ENCODE measurements at regions not wholly inside any gene's neighbourhood (a gene's known extent, or its start where the extent isn't known, plus 50 kb on each side); places are given as distances from the start of the nearest gene placed in this dataset.

DNA sequence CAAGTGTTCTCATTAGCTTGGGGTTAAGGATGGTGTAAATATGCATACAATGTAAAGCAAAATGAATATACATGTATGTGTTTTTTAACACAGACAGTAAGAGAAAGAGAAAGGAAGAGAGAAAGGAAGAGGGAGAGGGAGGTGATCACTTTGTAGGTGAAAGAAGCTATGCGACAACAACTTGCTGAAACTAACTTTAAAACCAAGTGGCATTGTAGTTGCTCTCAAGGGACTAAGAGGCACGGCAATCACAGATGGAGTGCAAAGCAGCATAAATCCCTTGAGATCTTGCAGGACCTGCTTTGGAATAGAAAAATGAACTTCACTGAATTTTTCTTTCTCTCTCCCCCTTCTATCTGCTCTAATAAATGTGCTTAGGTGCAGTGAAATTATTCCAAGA, 1665.0 kb upstream of the TENM3 start:
- DNase-seq (ENCODE audit: low read depth): no peak

DNA sequence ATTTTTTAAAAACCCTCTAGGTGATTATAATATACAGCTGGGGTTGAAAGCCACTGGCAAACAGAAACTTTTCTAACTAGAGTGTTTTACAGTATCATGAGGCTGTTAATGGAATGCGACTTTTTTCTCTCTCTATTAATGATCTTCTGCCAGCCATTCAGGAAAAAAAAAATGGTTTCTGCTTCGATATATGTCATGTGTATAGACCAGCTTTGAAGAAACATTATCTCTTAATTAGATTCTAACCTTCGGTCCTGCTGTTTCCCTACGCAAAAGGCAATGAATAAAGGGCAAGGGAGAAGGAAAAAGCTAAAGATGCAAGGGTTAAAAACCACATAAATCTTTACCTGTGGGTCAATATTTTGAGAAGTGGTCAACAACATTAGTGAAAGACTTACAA, 1662.1 kb upstream of the TENM3 start:
- no peak for DNase-seq (ENCODE audit: low read depth)

- DNase-seq (ENCODE audit: low read depth): no peak
These were observed 1655.8 kb upstream of the TENM3 start for GRCh38 chr4:180587379-180587778.

DNA sequence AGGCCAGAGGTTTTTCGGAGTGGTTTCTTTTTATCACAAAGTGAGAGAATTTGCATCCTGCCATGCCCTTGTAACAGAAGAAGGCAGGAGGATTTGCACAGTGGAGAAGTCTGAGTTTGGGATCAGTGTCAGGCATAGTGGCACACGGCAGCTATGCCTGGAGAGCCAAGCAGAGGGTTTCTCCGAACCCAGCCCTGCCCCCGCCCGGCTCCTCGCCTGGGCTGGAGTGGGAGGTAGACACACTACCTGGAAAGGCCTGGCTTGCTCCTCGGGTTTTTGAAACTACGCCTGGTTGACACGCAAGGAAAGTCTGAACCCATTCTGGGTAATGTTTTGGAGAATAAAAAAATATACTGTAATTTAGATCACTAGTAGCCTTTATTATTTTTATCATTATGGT, 1653.6 kb upstream of the TENM3 start:
- DNase-seq (ENCODE audit: low read depth): no peak

- DNase-seq (ENCODE audit: low read depth): no peak
These were observed 1646.2 kb upstream of the TENM3 start for GRCh38 chr4:180596888-180597483.

GRCh38 chr4:180598281-180598680, 1644.9 kb upstream of the TENM3 start:
- no peak for DNase-seq (ENCODE audit: low read depth)

- no peak for DNase-seq (ENCODE audit: low read depth)
These were observed 1639.4 kb upstream of the TENM3 start for GRCh38 chr4:180603791-180604190.

DNA sequence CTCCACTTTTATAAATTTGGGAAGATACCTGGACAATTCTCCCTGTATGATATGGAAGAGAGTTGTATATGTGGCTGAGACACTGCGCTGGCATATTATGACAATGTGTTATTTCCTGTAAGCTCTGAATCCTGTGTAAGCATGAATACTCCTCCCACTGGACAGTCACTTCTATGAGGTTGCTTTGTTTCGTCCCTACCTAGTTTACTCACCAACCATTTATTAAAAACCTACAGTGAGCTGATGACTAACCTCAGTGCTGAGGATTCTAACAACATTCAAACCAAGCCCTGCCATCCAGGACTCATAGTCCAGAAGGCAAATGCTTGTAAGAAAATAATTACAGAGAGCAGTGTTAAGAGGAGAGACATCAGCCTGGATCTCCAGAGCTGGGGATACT, 1632.9 kb upstream of the TENM3 start:
- no peak for DNase-seq (ENCODE audit: low read depth)

- no peak for DNase-seq (ENCODE audit: low read depth)
These were observed 1627.5 kb upstream of the TENM3 start for GRCh38 chr4:180615746-180616145.

DNA sequence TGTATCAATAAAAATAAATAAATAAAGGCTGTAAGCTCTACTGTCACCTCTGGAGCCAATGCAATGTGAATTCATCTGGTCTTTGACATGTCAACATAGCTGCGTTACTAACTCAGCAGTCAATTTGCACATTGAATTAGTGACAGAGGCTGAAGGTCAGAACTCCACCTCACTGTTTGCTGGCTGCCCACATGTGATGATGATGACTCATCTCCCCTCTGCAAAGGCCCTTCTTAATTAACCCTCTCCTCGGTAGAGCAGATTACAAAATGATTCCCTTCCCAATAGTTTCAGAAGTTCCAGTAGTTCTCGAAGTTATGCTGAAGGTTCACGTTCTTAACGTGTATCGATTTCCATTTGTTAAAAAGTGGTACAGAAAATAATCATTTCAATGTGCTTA, 1626.0 kb upstream of the TENM3 start:
- no peak for DNase-seq (ENCODE audit: low read depth)

DNA sequence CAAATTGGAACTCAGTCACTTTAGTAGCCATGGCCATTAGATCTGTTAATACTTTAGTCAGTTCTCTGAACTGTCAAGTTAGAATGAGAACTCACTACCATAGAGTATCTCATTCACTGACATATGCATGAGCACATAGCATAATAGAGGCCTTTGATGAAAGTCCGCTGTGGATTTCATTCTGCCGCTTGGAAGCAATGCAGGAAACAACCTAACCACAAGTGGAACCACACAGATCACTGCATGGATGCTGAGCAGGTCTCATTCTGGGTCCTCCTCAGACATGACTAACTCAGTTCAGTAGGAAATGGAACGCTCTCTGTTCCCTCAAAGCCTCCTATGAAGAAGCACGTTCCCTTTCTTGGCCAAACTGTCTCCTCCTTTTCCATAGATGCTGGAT, 1624.8 kb upstream of the TENM3 start:
- no peak for DNase-seq (ENCODE audit: low read depth)

GRCh38 chr4:180619440-180619839, 1623.8 kb upstream of the TENM3 start:
- DNase-seq (ENCODE audit: low read depth): no peak

GRCh38 chr4:180622254-180622653, 1620.9 kb upstream of the TENM3 start:
- DNase-seq (ENCODE audit: low read depth): no peak

- no peak for DNase-seq (ENCODE audit: low read depth)
These were observed 1617.5 kb upstream of the TENM3 start for GRCh38 chr4:180625653-180626052.

DNA sequence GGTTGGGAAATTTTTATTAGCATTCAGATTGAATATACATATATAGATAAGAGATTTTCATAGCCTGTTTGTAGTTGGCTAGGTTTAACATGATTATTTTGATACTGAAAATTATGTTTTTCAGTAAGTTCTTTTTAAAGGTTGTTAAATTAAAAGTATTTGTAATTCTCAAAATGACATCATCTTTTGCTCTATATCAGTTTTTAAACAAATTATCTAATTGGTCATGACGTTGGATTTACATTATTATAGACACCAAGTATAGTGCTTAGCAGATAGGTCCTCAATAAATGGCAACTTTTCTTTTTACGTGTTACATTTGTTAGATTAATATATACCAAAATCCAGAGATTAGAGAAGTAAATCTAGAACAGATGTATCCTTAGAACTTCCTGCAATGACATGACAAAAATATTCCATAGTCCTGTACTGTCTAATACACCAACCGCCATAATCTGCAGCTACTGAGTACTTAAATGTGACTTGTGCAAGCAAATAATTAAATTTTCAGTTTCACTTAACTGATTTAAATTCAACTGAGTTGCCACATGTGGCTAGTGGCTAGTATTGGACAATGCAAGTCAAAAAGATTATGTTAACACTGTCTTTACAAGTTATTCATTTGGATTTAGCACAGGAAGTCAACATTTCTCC, 1613.1 kb upstream of the TENM3 start:
- no peak for DNase-seq (ENCODE audit: low read depth)

DNA sequence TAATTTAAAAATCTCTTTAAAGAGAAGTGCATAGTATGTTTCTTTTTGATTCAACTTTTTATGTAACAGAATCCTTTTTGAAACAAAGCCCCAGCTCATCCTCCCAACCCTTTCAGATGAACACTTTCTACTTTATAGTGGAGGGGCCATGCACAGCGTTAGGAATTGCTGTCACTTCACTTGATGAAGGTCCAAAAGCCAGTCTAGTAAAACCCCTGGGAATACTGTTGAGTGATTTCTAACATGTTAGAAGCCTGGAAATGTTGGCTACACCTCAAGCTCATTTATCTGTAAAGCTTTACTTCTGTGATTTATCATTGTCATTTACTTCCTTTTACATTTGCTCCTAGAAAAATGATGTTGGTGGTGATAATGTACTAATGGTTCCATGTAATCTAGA, 1608.9 kb upstream of the TENM3 start:
- no peak for DNase-seq (ENCODE audit: low read depth)

DNA sequence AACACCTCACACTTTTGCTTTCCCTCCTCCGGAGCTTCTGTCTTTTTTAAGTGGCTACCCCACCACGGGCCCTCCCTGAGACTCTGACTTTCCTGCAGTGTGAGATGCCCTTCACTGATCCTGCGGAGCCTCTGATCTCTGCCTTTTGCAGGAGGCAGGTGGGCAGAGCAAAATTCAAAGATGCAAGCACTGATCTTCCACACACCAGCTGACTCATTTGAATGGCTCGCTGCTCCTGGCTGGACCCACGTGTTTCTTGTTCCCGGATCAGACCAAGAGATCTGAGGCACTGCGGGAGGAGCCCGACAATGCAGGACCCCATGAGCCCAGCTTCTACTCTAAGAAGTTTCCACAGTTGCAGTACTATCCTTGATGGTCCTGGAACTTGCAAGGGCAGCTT, 1607.9 kb upstream of the TENM3 start:
- DNase-seq (ENCODE audit: low read depth): no peak

GRCh38 chr4:180636696-180637404, 1606.4 kb upstream of the TENM3 start:
- DNase-seq (ENCODE audit: low read depth): no peak

GRCh38 chr4:180637616-180638015, 1605.6 kb upstream of the TENM3 start:
- DNase-seq (ENCODE audit: low read depth): no peak

DNA sequence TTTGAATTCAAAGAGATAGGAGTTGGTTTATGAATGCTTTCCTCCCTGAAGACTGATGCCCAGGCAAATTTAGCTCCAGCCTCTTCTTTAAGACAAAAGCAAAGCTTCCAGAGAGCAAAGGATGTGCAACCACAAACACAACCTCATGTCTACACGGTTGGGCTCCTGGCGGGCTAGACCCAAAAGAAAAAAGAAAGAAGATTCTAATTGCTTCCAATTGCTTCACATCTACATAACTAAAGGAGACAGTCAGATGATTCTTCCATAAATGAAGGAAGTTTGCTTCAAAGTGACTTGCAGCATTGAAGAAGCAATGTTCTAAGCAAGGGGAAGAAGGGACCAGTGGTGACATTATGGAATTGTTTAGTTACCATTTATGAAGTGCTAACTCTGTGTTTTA, 1603.0 kb upstream of the TENM3 start:
- DNase-seq (ENCODE audit: low read depth): no peak

GRCh38 chr4:180641495-180641894, 1601.7 kb upstream of the TENM3 start:
- DNase-seq (ENCODE audit: low read depth): no peak

DNA sequence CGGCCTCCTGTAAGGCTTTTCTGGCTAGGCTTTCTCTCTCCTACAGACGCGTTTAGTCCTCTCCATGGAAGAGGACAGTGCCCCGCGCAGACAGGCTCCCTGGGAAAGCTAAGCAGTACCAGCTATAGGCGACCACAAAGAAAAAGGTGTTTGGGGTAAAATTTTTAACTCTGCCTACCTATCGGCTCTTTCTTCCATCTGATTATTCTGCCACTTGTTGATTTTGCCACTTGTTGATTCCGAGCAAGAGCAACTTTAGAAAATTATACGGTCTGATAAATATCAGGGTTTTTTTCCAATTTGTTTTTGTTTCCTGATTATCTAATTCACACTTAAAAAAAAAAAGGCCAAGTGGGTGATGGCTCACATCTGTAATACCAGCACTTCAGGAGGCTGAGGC, 1600.5 kb upstream of the TENM3 start:
- DNase-seq (ENCODE audit: low read depth): no peak

DNA sequence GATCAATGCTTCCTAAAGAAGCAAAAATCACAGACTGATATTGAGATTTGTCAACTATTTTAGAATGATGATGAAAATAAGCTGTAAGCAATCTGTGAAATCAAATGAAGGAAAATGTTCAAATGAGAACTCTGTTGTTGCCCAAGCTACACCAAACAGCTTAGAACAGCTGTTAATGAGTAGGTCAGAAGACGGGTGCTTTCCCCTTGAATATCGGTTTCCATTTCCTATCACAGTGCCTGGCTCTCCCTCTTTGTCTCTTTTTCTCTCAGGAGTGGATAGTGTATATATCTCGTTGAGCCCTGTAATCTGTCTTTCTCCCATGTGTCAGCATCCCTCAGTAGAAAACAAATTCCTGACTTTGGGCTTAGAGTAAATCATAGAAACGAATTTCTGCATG, 1592.9 kb upstream of the TENM3 start:
- DNase-seq (ENCODE audit: low read depth): no peak

- no peak for DNase-seq (ENCODE audit: low read depth)
These were observed 1590.7 kb upstream of the TENM3 start for GRCh38 chr4:180652533-180652932.
